C4-2B (cell line): ENCODE measurements at regions not wholly inside any gene's neighbourhood (a gene's known extent, or its start where the extent isn't known, plus 50 kb on each side); places are given as distances from the start of the nearest gene placed in this dataset.

Experiments used
- H3K27ac ChIP-seq: fragments of 450-650 bp; 2 replicates; pipeline ENCODE4 v1.5.1; 2017
- ZFX ChIP-seq: fragments of 450-650 bp; IDR thresholded peaks from 2 replicates; pipeline ENCODE4 v1.6.1; 2017
- TF ChIP-seq, protein P1 (sequence below): fragments of 450-650 bp; conservative IDR thresholded peaks from 2 replicates; pipeline ENCODE4 v1.5.1; 2017; ENCODE audit warnings: mild to moderate bottlenecking

DNA sequence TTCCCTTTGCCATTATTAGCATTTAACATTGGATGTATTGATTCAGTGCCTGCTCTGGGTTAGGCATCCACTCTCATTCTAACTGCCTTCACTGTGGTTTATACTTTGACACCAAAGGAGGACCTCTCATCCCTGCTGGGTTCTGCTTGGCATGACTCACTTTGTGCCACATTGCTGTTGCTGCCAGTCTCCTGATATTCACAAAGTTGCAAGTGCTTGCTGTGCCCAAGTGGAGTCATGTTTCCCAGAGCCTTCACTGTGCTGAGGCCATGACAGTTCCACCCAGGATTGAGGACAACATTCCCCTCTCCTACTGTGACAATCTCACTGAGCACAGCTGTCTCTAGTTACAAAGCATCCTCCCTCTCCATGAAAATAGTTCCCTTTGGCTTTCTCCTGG is 519.9 kb upstream of the USP24 start:
- TF ChIP-seq, protein P1, sequence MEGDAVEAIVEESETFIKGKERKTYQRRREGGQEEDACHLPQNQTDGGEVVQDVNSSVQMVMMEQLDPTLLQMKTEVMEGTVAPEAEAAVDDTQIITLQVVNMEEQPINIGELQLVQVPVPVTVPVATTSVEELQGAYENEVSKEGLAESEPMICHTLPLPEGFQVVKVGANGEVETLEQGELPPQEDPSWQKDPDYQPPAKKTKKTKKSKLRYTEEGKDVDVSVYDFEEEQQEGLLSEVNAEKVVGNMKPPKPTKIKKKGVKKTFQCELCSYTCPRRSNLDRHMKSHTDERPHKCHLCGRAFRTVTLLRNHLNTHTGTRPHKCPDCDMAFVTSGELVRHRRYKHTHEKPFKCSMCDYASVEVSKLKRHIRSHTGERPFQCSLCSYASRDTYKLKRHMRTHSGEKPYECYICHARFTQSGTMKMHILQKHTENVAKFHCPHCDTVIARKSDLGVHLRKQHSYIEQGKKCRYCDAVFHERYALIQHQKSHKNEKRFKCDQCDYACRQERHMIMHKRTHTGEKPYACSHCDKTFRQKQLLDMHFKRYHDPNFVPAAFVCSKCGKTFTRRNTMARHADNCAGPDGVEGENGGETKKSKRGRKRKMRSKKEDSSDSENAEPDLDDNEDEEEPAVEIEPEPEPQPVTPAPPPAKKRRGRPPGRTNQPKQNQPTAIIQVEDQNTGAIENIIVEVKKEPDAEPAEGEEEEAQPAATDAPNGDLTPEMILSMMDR, result no peak
- TF ChIP-seq ZFX, result no peak
- H3K27ac ChIP-seq, result no peak overlapping the region

DNA sequence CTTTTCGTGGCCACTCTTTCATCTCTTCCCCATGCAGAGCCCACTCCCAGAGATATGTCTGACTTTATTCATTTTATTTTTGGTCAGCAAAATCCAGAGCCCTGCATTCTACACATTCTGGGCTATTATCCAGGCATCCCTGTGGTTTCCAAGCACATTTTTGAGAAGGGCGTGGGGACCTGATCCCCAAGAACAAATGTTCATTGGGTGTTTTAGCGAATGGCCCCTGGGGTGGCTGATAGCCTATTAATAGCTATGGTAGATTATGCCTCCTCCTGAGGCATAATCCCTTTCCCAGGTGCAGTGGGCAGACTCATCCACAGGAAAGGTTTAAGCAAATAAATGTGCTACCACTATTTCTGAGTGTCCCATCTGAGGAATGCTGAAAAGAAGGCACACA is 511.8 kb upstream of the USP24 start:
- TF ChIP-seq ZFX, result no peak
- TF ChIP-seq, protein P1, result no peak
- H3K27ac ChIP-seq, result no peak overlapping the region

DNA sequence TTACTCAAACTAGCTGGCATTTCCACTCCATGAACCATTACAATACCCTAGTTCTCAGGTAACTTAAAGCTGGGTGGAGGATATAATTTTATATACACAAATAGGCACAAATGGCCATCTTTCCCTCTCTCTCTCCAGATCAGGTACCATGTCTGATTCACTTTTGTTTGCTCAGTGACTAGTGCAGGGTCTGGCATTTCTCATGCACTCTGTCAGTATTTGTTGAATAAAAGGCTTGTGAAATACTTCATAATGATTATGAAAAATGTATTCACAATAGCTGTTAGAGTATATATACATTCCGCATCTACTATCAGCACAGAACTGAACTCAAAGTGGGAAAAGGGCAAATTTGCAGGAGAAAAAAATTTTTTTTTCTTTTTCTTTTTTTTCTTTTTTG is 510.2 kb upstream of the USP24 start:
- TF ChIP-seq, protein P1, result no peak
- TF ChIP-seq ZFX, result no peak
- no peak overlapping the region for H3K27ac ChIP-seq

DNA sequence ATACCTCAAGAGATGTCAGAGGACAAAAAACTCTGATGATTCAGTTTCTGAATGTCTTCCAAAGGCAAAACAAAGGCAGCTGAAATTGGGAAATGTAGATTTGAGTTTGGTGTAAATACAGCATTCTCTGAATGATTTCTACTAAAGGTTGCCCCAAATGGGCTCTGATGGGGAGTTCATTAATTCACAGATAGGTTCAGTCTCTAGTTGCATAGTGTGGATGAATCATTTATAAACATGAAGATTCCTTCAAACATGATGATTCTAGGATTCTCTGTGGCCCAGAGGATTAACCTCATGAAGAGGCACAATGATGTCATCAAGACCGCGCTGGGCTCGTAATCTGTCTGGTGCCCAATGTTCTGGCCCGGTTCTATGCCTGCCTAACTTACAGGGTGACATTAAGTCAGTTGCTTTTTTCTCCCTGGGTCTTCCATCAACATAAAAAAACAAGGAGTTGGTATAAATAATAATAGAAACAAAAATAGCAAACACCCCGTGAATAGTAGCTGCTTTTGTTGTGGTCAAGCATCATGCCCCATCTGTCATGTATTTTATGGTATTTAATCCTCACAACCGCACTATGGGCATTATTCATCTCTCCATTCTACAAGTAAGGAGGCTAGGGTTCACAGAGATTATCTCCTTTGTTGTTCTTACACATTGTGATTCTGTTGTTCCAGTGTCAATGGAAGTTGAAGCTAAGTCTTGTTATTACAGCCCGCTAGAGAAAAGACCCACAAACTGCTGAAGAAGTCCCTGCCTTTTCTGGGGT is 509.6 kb upstream of the USP24 start:
- TF ChIP-seq ZFX, result no peak
- TF ChIP-seq, protein P1, result no peak
- H3K27ac ChIP-seq, result no peak overlapping the region

DNA sequence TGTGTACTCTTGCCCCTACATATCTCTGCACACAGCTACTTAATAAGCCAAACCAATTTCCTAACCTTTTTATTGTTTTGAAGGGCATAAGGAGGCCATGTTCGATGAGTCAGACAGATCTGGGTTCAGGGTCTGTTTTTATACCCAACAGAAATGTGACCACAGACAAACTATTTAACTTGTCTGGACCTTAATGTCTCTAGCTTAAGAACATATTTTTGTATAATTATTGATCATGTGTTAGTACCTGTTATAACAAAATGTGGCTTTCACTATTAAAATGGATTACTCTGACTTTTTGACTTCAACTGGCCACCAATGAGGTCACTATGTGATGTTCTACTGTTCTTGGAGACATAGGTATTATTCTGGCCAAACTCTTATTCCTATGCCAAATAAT is 507.8 kb upstream of the USP24 start:
- no peak for TF ChIP-seq ZFX
- TF ChIP-seq, protein P1, result no peak
- H3K27ac ChIP-seq, result no peak overlapping the region

DNA sequence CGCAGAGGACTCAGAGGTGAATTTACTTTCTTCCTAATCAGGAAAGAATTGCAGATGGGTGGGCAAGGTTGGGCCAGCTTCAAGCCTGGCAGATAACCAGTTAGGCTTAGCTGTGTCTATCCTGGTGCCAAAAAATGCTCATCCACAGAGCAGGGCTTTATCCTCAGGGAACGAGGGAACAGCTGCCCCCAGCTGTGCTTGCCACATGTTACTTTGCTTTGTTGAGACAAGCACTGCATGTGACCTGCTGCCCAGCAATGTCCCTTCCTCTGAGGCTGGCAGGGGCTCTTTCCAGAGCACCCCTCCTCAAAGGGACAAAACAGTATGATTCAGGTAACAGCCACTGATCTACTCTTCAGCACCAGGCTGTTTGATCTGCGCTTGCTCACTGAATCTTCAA is 505.1 kb upstream of the USP24 start:
- TF ChIP-seq, protein P1, result no peak
- TF ChIP-seq ZFX, result no peak
- no peak overlapping the region for H3K27ac ChIP-seq

DNA sequence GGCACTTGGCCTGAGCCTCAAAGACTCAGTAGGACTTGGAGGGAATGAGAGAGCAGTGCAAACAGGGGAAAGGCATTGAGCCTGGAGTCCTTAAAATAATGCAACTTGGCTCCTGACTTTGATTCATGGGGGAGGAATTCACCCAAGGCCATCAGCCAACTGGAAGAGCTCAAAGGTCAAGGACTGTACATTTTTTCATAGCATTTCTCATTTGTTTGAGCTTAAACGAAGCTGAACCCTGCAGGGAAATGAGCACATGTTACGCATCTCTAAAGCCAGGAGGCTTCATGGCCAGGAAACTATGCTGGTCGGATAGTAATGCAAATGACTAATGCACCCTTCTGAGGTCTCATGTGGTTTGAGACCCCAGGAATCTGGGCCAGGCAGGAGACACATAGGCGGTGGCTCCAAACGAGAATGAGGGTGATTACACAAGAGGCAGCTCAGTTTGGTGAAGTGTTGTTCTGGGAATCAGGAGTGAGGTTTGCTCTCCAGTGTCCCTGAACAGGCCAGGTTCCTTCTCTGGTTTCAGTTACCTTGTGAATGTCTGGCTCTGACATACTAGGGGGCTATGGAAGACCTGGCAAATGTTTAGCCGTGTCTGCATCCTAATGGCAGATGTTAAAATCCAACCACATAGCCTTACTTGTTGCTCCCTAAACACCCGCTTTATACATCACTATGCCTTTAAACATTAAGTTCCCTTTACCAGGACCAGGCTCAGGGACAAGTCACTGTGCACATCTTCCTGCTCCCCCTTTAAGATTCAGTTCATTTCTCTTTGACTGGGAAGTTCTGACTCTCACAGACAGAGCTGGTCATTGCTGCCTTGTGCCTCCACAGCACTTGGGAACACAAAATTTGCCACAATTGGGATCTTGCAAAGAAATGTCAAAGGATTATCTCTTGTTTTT is 503.9 kb upstream of the USP24 start:
- TF ChIP-seq, protein P1, result no peak
- TF ChIP-seq ZFX, result no peak

More for the DNA sequence above, 503.9 kb upstream of the USP24 start:
- no peak overlapping the region for H3K27ac ChIP-seq
